Caco-2 (cell line): ENCODE measurements at regions not wholly inside any gene's neighbourhood (a gene's known extent, or its start where the extent isn't known, plus 50 kb on each side); places are given as distances from the start of the nearest gene placed in this dataset.

Source experiments
- BruUV-seq: library from RNA; stranded (reverse); fragments of 400-500 nt; replicated peaks from 2 replicates; lab custom pipeline; 2021; lab: Mats Ljungman, UMichigan
- CTCF ChIA-PET: fragments of 300-600 bp; sonication (Branson Sonifier 250); formaldehyde crosslinking; loops from one replicate; lab custom pipeline; 2022; ENCODE audit warnings: antibody characterized with exemption; lab: Charles Lee
- POLR2A ChIA-PET: fragments of 300-600 bp; sonication (Branson Sonifier 250); formaldehyde crosslinking; loops from one replicate; lab custom pipeline; 2022; ENCODE audit warnings: antibody characterized with exemption; lab: Charles Lee
- DNase-seq, 2 experiments: peaks; one replicate each; pipeline versions ENCODE4 v3.0.0 to v3.0.0-alpha.2; 2020 to 2022
- H3K27me3 ChIP-seq: replicated peaks from 2 replicates; pipeline ENCODE4 v1.6.0; 2011; ENCODE audit warnings: low read length; ENCODE audit not compliant: control insufficient read depth, insufficient read depth
- H3K36me3 ChIP-seq: 2 replicates; pipeline ENCODE4 v1.5.1; 2011; ENCODE audit warnings: low read length; ENCODE audit not compliant: control insufficient read depth, insufficient read depth
- H3K4me1 ChIP-seq: fragments of 250-450 bp; sonication (Bioruptor Pico); 2 replicates; pipeline ENCODE4 v1.5.1; 2020; ENCODE audit warnings: mild to moderate bottlenecking
- H3K4me3 ChIP-seq: 2 replicates; pipeline ENCODE4 v1.5.1; 2011; ENCODE audit warnings: low read depth, mild to moderate bottlenecking, control low read depth, low read length
- H3K9me3 ChIP-seq: fragments of 250-450 bp; sonication (Bioruptor Pico); 2 replicates; pipeline ENCODE4 v1.5.1; 2020; ENCODE audit warnings: mild to moderate bottlenecking, moderate library complexity
- H3K27ac Mint-ChIP-seq: one replicate; pipeline ENCODE4 v1.8.0; 2022; ENCODE audit warnings: mixed read lengths; ENCODE audit not compliant: unreplicated experiment
- H3K27me3 Mint-ChIP-seq: one replicate; pipeline ENCODE4 v1.8.0; 2022; ENCODE audit warnings: mixed read lengths; ENCODE audit not compliant: insufficient read depth, unreplicated experiment
- H3K36me3 Mint-ChIP-seq: one replicate; pipeline ENCODE4 v1.8.0; 2022; ENCODE audit warnings: mild to moderate bottlenecking, mixed read lengths; ENCODE audit not compliant: insufficient read depth, unreplicated experiment
- H3K4me1 Mint-ChIP-seq: one replicate; pipeline ENCODE4 v1.8.0; 2022; ENCODE audit warnings: low read depth, mixed read lengths; ENCODE audit not compliant: unreplicated experiment
- H3K4me3 Mint-ChIP-seq: one replicate; pipeline ENCODE4 v1.8.0; 2022; ENCODE audit warnings: mild to moderate bottlenecking, moderate library complexity, mixed read lengths; ENCODE audit not compliant: unreplicated experiment
- H3K9me3 Mint-ChIP-seq: one replicate; pipeline ENCODE4 v1.8.0; 2022; ENCODE audit warnings: mixed read lengths; ENCODE audit not compliant: unreplicated experiment
- CTCF ChIP-seq, 2 experiments: fragments of 200-600 bp in 1 of 2; IDR thresholded peaks; 1 replicate in 1 of 2; 2 replicates in 1 of 2; pipeline versions ENCODE4 v1.5.1 to v1.8.0; 2011 to 2022; ENCODE audit warnings: antibody characterized with exemption in 1 of 2, control low read depth in 1 of 2, inconsistent platforms in 1 of 2, low read depth in 1 of 2, low read length in 1 of 2, mild to moderate bottlenecking in 1 of 2, moderate library complexity in 1 of 2; ENCODE audit not compliant: insufficient read depth in 1 of 2, severe bottlenecking in 1 of 2, unreplicated experiment in 1 of 2
- intact Hi-C: fragments of 100-400 bp; cut with micrococcal nuclease; formaldehyde crosslinking; loops from one replicate; pipeline ENCODE4 v1.10.0; 2022; ENCODE audit not compliant: unreplicated experiment

GRCh38 chr6:113481910-113482309 lies 375.2 kb upstream of the MARCKS start:
- no peak for DNase-seq
- no peak overlapping the region for H3K4me3 Mint-ChIP-seq
- intact Hi-C loops = loop anchor here (5.0 to 10.0 kb wide), 2 partner anchors 175 to 297 kb away; no protein-coding TSS in a partner anchor
- H3K4me3 ChIP-seq = no peak overlapping the region
- POLR2A ChIA-PET = no interaction called here
- H3K27me3 ChIP-seq = no peaks in the 10 kb centered on the region
- H3K36me3 ChIP-seq = no peaks in the 10 kb centered on the region
- peaks cover 25% of the 10 kb centered on the region for H3K4me1 ChIP-seq
- H3K9me3 Mint-ChIP-seq = no peaks in the 10 kb centered on the region
- TF ChIP-seq CTCF (IDR thresholded peaks at IDR 0.05; ENCODE audit: insufficient read depth in 1 of 2, low read depth in 1 of 2, low read length in 1 of 2, severe bottlenecking in 1 of 2, unreplicated experiment in 1 of 2) = no peak
- H3K36me3 Mint-ChIP-seq = no peaks in the 10 kb centered on the region
- CTCF ChIA-PET = no interaction called here
- no peaks in the 10 kb centered on the region for H3K4me1 Mint-ChIP-seq
- no peaks in the 10 kb centered on the region for H3K27me3 Mint-ChIP-seq
- H3K9me3 ChIP-seq = no peaks in the 10 kb centered on the region; the same call in 1 of the 2 replicates
- BruUV-seq = no TSS peak
- no peak overlapping the region for H3K27ac Mint-ChIP-seq

- no peaks in the 10 kb centered on the region for H3K36me3 ChIP-seq
- H3K9me3 Mint-ChIP-seq = no peaks in the 10 kb centered on the region
- H3K36me3 Mint-ChIP-seq = no peaks in the 10 kb centered on the region
- intact Hi-C loops = loop anchor here (5.0 to 10.0 kb wide), 2 partner anchors 175 to 298 kb away; no protein-coding TSS in a partner anchor
- peaks cover 25% of the 10 kb centered on the region for H3K4me1 ChIP-seq
- ChIA-PET CTCF (no interaction called here), POLR2A (no interaction called here)
- no peaks in the 10 kb centered on the region for H3K27me3 Mint-ChIP-seq
- H3K4me1 Mint-ChIP-seq = no peaks in the 10 kb centered on the region
- H3K9me3 ChIP-seq = no peaks in the 10 kb centered on the region; the same call in 1 of the 2 replicates
- H3K4me3 Mint-ChIP-seq = no peak overlapping the region
- H3K27ac Mint-ChIP-seq = no peak overlapping the region
- DNase-seq = no peak
- TF ChIP-seq CTCF (IDR thresholded peaks at IDR 0.05; ENCODE audit: insufficient read depth in 1 of 2, low read depth in 1 of 2, low read length in 1 of 2, severe bottlenecking in 1 of 2, unreplicated experiment in 1 of 2) = no peak
- no peak overlapping the region for H3K4me3 ChIP-seq
- H3K27me3 ChIP-seq = no peaks in the 10 kb centered on the region
- BruUV-seq = no TSS peak
These were observed 374.4 kb upstream of the MARCKS start for GRCh38 chr6:113482771-113483170.

- H3K9me3 Mint-ChIP-seq = no peaks in the 10 kb centered on the region
- intact Hi-C loops = loop anchor here (5.0 to 10.0 kb wide), 3 partner anchors 156 to 371 kb away; partner anchors contain the start of gene MARCKS
- Histone ChIP-seq H3K36me3 (no peaks in the 10 kb centered on the region), H3K9me3 (no peaks in the 10 kb centered on the region), H3K4me3 (no peak overlapping the region), H3K4me1 (peaks cover 2% of the 10 kb centered on the region; the same call in 1 of the 2 replicates), H3K27me3 (no peaks in the 10 kb centered on the region)
- DNase-seq = no peak
- POLR2A ChIA-PET = no interaction called here
- no peak overlapping the region for H3K27ac Mint-ChIP-seq
- no peaks in the 10 kb centered on the region for H3K4me1 Mint-ChIP-seq
- CTCF ChIA-PET = no interaction called here
- H3K4me3 Mint-ChIP-seq = no peak overlapping the region
- TF ChIP-seq CTCF (IDR thresholded peaks at IDR 0.05; ENCODE audit: insufficient read depth in 1 of 2, low read depth in 1 of 2, low read length in 1 of 2, severe bottlenecking in 1 of 2, unreplicated experiment in 1 of 2) = no peak
- BruUV-seq = no TSS peak
- no peaks in the 10 kb centered on the region for H3K27me3 Mint-ChIP-seq
- no peaks in the 10 kb centered on the region for H3K36me3 Mint-ChIP-seq
These were observed 370.9 kb upstream of the MARCKS start for GRCh38 chr6:113486199-113486598.
